Kidney (tissue), 13 donors: ENCODE measurements at regions not wholly inside any gene's neighbourhood (a gene's known extent, or its start where the extent isn't known, plus 50 kb on each side); places are given as distances from the start of the nearest gene placed in this dataset.

Experiments
- DNase-seq, 5 donors: peaks; one replicate each; pipeline ENCODE4 v3.0.0-alpha.2; 2013 to 2020
- FAIRE-seq: peaks from 2 replicates; lab custom pipeline; 2012; peaks lifted over from hg19 to GRCh38; lab: Jason Lieb, UNC
- H3K27ac ChIP-seq, 2 donors: one replicate each; pipeline ENCODE4 v1.7.0; 2013; ENCODE audit warnings: low read depth in 2 of 2, low read length in 2 of 2, inconsistent platforms in 1 of 2
- H3K27me3 ChIP-seq: one replicate; pipeline ENCODE4 v1.7.1; 2013; ENCODE audit warnings: low read length, inconsistent platforms; ENCODE audit not compliant: control insufficient read depth, insufficient read depth
- H3K36me3 ChIP-seq, 3 donors: one replicate each; pipeline versions ENCODE4 v1.7.0 to v1.7.1; 2013; ENCODE audit warnings: low read length in 3 of 3, control low read depth in 1 of 3, inconsistent platforms in 1 of 3; ENCODE audit not compliant: insufficient read depth in 3 of 3, control insufficient read depth in 2 of 3
- H3K4me1 ChIP-seq, 3 donors: one replicate each; pipeline versions ENCODE4 v1.7.0 to v1.7.1; 2013; ENCODE audit warnings: low read length in 3 of 3, inconsistent platforms in 1 of 3, low read depth in 1 of 3; ENCODE audit not compliant: control insufficient read depth in 2 of 3, insufficient read depth in 2 of 3
- H3K4me3 ChIP-seq, 3 donors: one replicate each; pipeline versions ENCODE4 v1.7.0 to v1.8.1; 2013; ENCODE audit warnings: low read length in 3 of 3, control low read depth in 1 of 3, inconsistent platforms in 1 of 3
- H3K9ac ChIP-seq, 3 donors: one replicate each; pipeline versions ENCODE4 v1.7.0 to v1.7.1; 2013; ENCODE audit warnings: low read length in 3 of 3, control low read depth in 1 of 3, inconsistent platforms in 1 of 3
- H3K9me3 ChIP-seq, 3 donors: one replicate each; pipeline versions ENCODE4 v1.7.0 to v1.7.1; 2013; ENCODE audit warnings: low read length in 3 of 3, control low read depth in 1 of 3, inconsistent platforms in 1 of 3; ENCODE audit not compliant: control insufficient read depth in 2 of 3, insufficient read depth in 1 of 3
- CTCF ChIP-seq: IDR thresholded peaks from 3 replicates; pipeline ENCODE4 v1.5.1; 2012; ENCODE audit warnings: mild to moderate bottlenecking, moderate library complexity, borderline replicate concordance; ENCODE audit not compliant: insufficient read depth; ENCODE audit errors: extremely low read depth
- intact Hi-C: fragments of 100-400 bp; cut with DNase I; formaldehyde crosslinking; loops from one replicate; pipeline ENCODE4 v1.11.1; 2022
- donor health status: control.
- donor health status: control.
- donor health status: control.
- donor health status: control.
- donor health status: control.
- donor health status: DM: yes; HTN: yes; CAD: no.
- donor health status: Normal renal cell carcinoma (clear cell type).

DNA sequence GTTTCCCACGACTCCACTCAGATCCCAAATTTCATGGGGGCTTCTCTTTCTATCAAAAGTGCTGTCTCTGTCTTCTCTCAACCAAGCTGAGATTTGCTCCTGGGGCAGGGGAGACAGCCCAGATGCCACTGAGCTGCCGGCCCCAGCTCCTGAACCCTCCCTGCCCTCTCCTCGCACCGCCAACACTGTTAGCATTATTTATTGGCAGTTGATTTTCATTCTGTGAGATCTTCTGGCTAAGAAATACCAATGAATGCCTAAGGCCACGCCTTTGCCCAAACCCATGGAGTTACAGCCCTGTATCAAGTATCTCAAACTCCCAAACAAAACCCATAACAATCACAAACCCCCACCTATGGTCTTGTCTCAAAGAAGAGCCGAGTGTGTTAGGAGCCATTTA is 153.0 kb upstream of the TWIST2 start:
- no peak overlapping the region for H3K27ac ChIP-seq
- H3K36me3 ChIP-seq = no peaks in the 10 kb centered on the region
- no peak overlapping the region for H3K4me3 ChIP-seq
- H3K27me3 ChIP-seq = no peaks in the 10 kb centered on the region
- no peaks in the 10 kb centered on the region for H3K9me3 ChIP-seq
- no peaks in the 10 kb centered on the region for H3K4me1 ChIP-seq
- H3K9ac ChIP-seq = no peak overlapping the region
- FAIRE-seq (no peak), DNase-seq (peak in 1 of 5 donors; percentile 32)
- intact Hi-C loops = no loop called here
- no peak for TF ChIP-seq CTCF

DNA sequence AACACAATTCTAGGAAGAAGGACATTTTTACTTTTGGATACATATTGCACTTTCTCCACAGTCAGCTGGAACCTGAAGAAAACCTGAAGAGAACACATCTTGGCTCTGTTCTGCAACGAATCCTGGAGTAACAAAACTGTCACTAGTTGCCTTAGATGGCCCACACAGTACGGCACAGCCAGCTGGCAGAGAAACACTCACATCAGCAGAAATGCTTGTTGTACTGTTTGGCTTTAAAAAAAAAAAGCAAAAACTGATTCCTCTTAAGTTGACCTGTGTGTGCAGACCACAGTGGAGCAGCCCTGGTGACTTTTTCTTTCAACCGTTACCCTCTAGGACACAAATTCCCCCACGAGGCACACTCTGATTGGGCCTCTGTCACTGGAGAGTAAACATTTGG is 152.3 kb upstream of the TWIST2 start:
- no peak for TF ChIP-seq CTCF
- Histone ChIP-seq H3K36me3 (no peaks in the 10 kb centered on the region), H3K4me3 (no peak overlapping the region), H3K27me3 (no peaks in the 10 kb centered on the region), H3K9me3 (no peaks in the 10 kb centered on the region), H3K9ac (no peak overlapping the region), H3K27ac (no peak overlapping the region), H3K4me1 (no peaks in the 10 kb centered on the region)
- no peak for FAIRE-seq
- DNase-seq = peak in 2 of 5 donors; percentile 39 to 59
- intact Hi-C loops = no loop called here

- intact Hi-C loops = no loop called here
- TF ChIP-seq CTCF = no peak
- FAIRE-seq (no peak), DNase-seq (no peak)
- Histone ChIP-seq H3K9ac (no peak overlapping the region), H3K27me3 (no peaks in the 10 kb centered on the region), H3K27ac (no peak overlapping the region), H3K4me3 (no peak overlapping the region), H3K9me3 (no peaks in the 10 kb centered on the region), H3K4me1 (no peaks in the 10 kb centered on the region), H3K36me3 (no peaks in the 10 kb centered on the region)
Observed at GRCh38 chr2:238696331-238696730, 151.6 kb upstream of the TWIST2 start.

DNA sequence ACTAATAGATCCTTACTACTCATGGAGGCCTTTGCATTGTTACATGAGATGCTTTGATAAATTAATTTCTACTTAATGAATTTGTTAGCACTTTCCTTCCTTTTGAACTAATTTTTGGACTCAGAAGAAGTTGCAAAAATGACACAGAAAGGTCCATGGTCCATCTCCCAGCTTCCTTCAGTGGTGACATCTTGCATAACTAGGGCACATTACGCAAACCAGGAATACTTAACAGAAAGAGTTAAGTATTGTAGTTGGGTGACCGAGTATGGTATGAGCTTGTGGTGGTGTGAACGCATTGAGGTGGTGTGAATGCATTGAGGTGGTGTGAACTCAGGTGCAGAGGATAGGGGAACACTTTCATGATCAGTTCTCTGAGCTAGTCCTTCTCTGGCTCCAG is 151.1 kb upstream of the TWIST2 start:
- no peak for TF ChIP-seq CTCF
- Histone ChIP-seq H3K9me3 (no peaks in the 10 kb centered on the region), H3K36me3 (no peaks in the 10 kb centered on the region), H3K27me3 (no peaks in the 10 kb centered on the region), H3K4me1 (no peaks in the 10 kb centered on the region), H3K4me3 (no peak overlapping the region), H3K9ac (no peak overlapping the region), H3K27ac (no peak overlapping the region)
- DNase-seq (no peak), FAIRE-seq (no peak)
- intact Hi-C loops = no loop called here
